ENCODE measurements at regions not wholly inside any gene's neighbourhood (a gene's known extent, or its start where the extent isn't known, plus 50 kb on each side); places are given as distances from the start of the nearest gene placed in this dataset.

DNA sequence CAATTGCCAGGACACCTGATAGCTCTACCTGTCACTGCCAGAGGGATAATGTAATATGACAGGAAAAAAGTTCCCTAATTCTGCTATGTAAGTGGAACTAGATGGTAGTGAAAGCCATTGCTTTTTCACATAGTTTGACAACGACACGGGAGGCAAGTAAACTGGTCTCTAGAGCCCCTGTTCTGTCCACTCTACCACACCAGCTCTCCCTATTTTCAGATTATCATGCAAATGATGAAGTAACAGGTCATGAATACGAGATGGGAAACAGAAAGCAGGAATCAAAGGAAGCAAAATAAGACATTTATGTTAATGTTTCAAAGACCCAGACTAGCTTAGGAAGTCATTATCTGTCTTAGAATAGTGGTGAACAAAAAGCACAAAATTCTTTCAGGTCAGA lies 56.2 kb downstream of the TAF11L14 start:
- in situ Hi-C loops (cut with HindIII; ENCODE audit: low pct_unique_long_range_greater_than_20kb, low sequenced_read_pairs): no loop called here
- no peak for DNase-seq (ENCODE audit: low read depth)

GRCh38 chr5:17691762-17692161 lies 57.5 kb downstream of the TAF11L14 start:
- DNase-seq (ENCODE audit: low read depth): no peak

GRCh38 chr5:17694371-17694770 lies 60.1 kb downstream of the TAF11L14 start:
- in situ Hi-C loops (cut with HindIII; ENCODE audit: low pct_unique_long_range_greater_than_20kb, low sequenced_read_pairs): no loop called here
- DNase-seq (ENCODE audit: low read depth): no peak

More at GRCh38 chr5:17691762-17692161, 57.5 kb downstream of the TAF11L14 start:
- in situ Hi-C loops (cut with HindIII; ENCODE audit: low pct_unique_long_range_greater_than_20kb, low sequenced_read_pairs): no loop called here

- no peak for DNase-seq (ENCODE audit: low read depth)
- in situ Hi-C loops (cut with HindIII; ENCODE audit: low pct_unique_long_range_greater_than_20kb, low sequenced_read_pairs): no loop called here
These were observed 60.7 kb downstream of the TAF11L14 start for GRCh38 chr5:17694914-17695313.

- DNase-seq (ENCODE audit: low read depth): no peak
- in situ Hi-C loops (cut with HindIII; ENCODE audit: low pct_unique_long_range_greater_than_20kb, low sequenced_read_pairs): no loop called here
These were observed 62.4 kb downstream of the TAF11L14 start for GRCh38 chr5:17696627-17697026.

GRCh38 chr5:17697671-17698070 lies 63.4 kb downstream of the TAF11L14 start:
- no peak for DNase-seq (ENCODE audit: low read depth)
- in situ Hi-C loops (cut with HindIII; ENCODE audit: low pct_unique_long_range_greater_than_20kb, low sequenced_read_pairs): no loop called here

GRCh38 chr5:17709011-17709710 lies 74.9 kb downstream of the TAF11L14 start:
- in situ Hi-C loops (cut with HindIII; ENCODE audit: low pct_unique_long_range_greater_than_20kb, low sequenced_read_pairs): no loop called here
- no peak for DNase-seq (ENCODE audit: low read depth)

DNA sequence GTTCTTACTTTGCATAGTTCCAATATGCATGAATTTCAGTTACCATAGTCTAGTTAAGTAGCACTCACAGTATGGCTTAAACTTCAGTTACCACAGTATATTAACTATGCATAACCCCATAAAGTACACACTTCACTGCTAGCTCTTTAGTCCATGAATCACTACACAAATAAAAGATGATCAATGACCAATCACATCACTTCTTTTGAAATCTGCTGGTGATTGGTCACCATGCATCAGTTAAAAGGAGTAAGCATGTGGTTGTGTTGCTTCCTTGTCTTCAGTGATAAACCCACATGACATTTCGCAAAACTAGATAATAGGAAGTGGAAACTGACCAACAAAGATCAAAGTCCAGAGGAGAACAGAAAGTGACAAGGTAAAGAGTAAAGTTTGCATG lies 79.0 kb downstream of the TAF11L14 start:
- in situ Hi-C loops (cut with HindIII; ENCODE audit: low pct_unique_long_range_greater_than_20kb, low sequenced_read_pairs): no loop called here
- DNase-seq (ENCODE audit: low read depth): peak; percentile 32

- in situ Hi-C loops (cut with HindIII; ENCODE audit: low pct_unique_long_range_greater_than_20kb, low sequenced_read_pairs): no loop called here
- DNase-seq (ENCODE audit: low read depth): no peak
These were observed 79.9 kb downstream of the TAF11L14 start for GRCh38 chr5:17714186-17714585.

GRCh38 chr5:17719592-17719991 lies 85.3 kb downstream of the TAF11L14 start:
- DNase-seq (ENCODE audit: low read depth): no peak
- in situ Hi-C loops (cut with HindIII; ENCODE audit: low pct_unique_long_range_greater_than_20kb, low sequenced_read_pairs): no loop called here

DNA sequence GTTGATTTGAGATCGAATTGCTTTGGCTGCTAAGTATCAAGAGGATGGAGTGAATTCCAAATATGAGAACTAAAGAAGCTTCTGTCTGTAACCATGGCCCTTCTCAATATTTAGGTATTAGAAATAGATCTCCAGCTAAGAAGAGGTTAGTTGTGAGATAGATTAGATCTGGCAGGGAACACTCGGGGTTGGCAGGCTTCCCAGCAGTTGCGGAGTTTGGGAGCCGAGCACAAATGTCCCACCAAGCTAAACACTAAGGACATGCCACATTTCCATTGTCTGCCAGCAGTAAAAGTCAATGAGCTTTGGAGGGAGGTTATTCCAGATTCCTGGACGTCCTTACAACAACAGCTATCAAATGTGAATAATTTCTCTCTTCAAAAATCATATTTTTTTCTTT lies 85.8 kb downstream of the TAF11L14 start:
- in situ Hi-C loops (cut with HindIII; ENCODE audit: low pct_unique_long_range_greater_than_20kb, low sequenced_read_pairs): no loop called here

DNA sequence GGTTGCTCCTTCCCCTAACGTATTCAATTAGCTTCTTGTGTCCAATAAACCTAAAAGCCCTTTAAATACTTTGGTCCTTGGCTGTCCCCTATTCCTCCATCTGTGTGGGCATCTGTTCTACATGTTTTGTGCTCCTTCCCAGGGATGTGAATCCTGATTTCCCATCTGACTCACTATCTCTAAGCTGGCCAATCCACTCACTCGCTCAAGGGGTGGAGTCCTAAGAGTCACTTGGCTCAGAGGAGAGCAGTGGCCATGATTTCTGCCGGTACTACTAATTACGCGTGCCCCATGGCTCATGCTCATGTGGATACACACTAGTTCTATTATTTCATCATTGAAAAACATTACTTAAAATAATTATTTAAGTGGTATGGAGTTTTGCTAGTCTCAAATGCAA lies 89.6 kb downstream of the TAF11L14 start:
- DNase-seq (ENCODE audit: low read depth): no peak
- in situ Hi-C loops (cut with HindIII; ENCODE audit: low pct_unique_long_range_greater_than_20kb, low sequenced_read_pairs): no loop called here

More for the DNA sequence above, 85.8 kb downstream of the TAF11L14 start:
- DNase-seq (ENCODE audit: low read depth): no peak

- in situ Hi-C loops (cut with HindIII; ENCODE audit: low pct_unique_long_range_greater_than_20kb, low sequenced_read_pairs): no loop called here
- DNase-seq (ENCODE audit: low read depth): no peak
These were observed 92.8 kb downstream of the TAF11L14 start for GRCh38 chr5:17727098-17727497.

DNA sequence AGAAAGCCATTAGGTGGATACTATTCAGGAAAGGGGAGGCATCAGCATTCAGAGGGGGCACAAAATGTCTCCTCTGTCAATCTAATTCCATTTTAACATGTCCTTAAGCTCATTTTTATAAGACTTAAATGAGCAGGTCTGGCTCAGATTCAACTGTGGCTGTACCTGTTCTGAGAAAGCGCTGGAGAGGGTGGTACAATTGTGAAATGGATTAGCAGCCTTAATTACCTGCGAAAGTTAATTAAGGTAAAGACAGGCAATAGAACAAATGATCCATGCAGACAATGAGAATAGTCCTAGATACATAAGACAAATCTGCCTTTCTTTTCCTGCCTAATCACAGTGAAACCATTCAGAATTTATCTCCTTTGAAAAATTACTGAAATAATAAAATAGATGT lies 96.2 kb downstream of the TAF11L14 start:
- no peak for DNase-seq (ENCODE audit: low read depth)

DNA sequence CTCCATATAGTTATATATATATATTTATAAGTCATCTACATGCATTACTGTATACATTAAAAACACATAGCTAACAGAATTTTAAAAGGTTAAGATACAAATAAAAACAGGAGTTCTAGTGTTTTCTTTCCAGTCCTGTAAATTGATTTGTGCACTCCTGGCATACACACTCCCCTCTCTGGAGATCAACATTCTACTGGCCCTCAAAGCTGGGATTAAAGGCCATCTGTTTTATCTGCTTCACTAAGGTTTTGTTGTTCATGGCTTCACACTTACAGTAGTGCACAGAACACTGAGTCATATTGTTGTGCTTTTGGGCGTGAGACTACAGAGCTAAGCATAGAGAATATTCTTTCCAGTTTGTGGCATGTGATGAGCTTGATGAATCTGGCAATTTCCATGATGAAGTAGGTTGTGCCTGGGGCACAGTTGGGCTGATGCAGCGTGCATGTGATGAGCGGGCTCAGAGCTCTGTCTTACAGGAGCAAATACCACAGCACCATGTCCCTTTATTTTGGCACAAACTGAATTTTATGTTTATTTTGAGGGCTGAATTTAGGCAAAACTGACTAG lies 98.2 kb downstream of the TAF11L14 start:
- DNase-seq (ENCODE audit: low read depth): no peak
- in situ Hi-C loops (cut with HindIII; ENCODE audit: low pct_unique_long_range_greater_than_20kb, low sequenced_read_pairs): no loop called here

More for the DNA sequence above, 96.2 kb downstream of the TAF11L14 start:
- in situ Hi-C loops (cut with HindIII; ENCODE audit: low pct_unique_long_range_greater_than_20kb, low sequenced_read_pairs): no loop called here

- in situ Hi-C loops (cut with HindIII; ENCODE audit: low pct_unique_long_range_greater_than_20kb, low sequenced_read_pairs): no loop called here
- DNase-seq (ENCODE audit: low read depth): no peak
These were observed 99.8 kb downstream of the TAF11L14 start for GRCh38 chr5:17734011-17734410.

DNA sequence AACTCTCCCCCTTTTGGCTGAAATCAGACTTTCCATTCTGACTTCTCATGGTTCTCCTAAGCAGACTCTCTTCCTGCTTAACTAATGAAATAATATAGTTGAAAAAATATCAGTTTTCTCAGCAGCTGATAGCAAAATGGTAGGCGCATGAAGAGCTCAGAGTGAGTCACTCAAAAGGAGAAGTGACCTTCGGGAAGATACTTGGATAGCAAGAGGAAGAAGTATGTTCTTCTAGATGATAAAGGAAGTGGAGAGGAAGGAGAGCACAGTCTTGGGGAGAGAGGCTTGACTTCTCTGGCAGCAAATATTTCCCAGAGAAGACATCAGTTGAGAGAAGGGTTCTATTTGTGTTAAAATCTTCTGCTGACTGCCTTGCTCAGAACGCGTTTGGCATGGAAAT lies 101.5 kb downstream of the TAF11L14 start:
- no peak for DNase-seq (ENCODE audit: low read depth)
- in situ Hi-C loops (cut with HindIII; ENCODE audit: low pct_unique_long_range_greater_than_20kb, low sequenced_read_pairs): no loop called here

GRCh38 chr5:17737092-17737491 lies 102.8 kb downstream of the TAF11L14 start:
- in situ Hi-C loops (cut with HindIII; ENCODE audit: low pct_unique_long_range_greater_than_20kb, low sequenced_read_pairs): no loop called here
- no peak for DNase-seq (ENCODE audit: low read depth)

DNA sequence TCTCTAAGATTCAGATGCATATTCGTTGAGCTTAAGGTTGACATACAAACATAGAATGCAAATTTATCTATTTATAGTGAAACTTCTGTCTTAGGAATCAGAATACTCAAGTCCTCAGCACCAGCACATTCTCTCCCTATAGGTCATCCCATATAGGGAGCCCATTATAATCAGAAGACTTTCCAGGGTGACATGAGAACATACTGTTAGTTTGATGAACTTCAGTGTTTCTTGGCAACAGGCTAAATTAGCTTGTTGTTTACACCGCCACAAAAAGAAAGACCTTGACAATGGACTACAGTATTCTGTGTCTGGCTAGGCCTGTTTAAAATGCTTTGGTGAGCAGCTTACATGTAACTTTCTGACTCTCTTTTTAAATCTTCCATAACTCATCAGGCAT lies 104.2 kb downstream of the TAF11L14 start:
- DNase-seq (ENCODE audit: low read depth): no peak
- in situ Hi-C loops (cut with HindIII; ENCODE audit: low pct_unique_long_range_greater_than_20kb, low sequenced_read_pairs): no loop called here

Data from Caki2 (cell line).